Transverse colon (tissue), 4 donors: ENCODE measurements at regions not wholly inside any gene's neighbourhood (a gene's known extent, or its start where the extent isn't known, plus 50 kb on each side); places are given as distances from the start of the nearest gene placed in this dataset.
"Not testable (repeated sequence)": the region's sequence is repeated elsewhere in the genome, so short reads cannot be mapped to it uniquely, and the experiment has no call there.

Experiments
- DNase-seq: peaks from one replicate; pipeline ENCODE4 v3.0.0-alpha.2; 2019
- H3K27ac ChIP-seq, 4 donors: fragments of 200-600 bp; sonication (generic); 2 replicates each; pipeline ENCODE4 v1.5.1; 2016 to 2018; ENCODE audit warnings: inconsistent platforms in 4 of 4
- H3K27me3 ChIP-seq: fragments of 200-600 bp; sonication (generic); 2 replicates; pipeline ENCODE4 v1.5.1; 2017; ENCODE audit warnings: inconsistent platforms
- H3K36me3 ChIP-seq, 4 donors: fragments of 200-600 bp; sonication (generic); 2 replicates each; pipeline ENCODE4 v1.5.1; 2017 to 2019; ENCODE audit warnings: inconsistent platforms in 4 of 4
- H3K4me1 ChIP-seq, 4 donors: fragments of 200-600 bp; sonication (generic); 2 replicates each; pipeline ENCODE4 v1.5.1; 2017 to 2020; ENCODE audit warnings: inconsistent platforms in 4 of 4
- H3K4me3 ChIP-seq, 4 donors: fragments of 200-600 bp; sonication (generic); 1 replicate in 1 of 4; 2 replicates in 3 of 4; pipeline versions ENCODE4 v1.5.1 to v1.6.1; 2017 to 2019; ENCODE audit warnings: inconsistent platforms in 4 of 4
- H3K9me3 ChIP-seq, 2 donors: fragments of 200-600 bp; sonication (generic); 2 replicates each; pipeline ENCODE4 v1.5.1; 2017 to 2019; ENCODE audit warnings: inconsistent platforms in 2 of 2
- EP300 ChIP-seq: sonication (generic); formaldehyde crosslinking; IDR thresholded peaks from one replicate; pipeline ENCODE4 v1.6.1; 2017; ENCODE audit warnings: antibody characterized with exemption, low read depth
- POLR2A ChIP-seq: fragments of 450-650 bp; IDR thresholded peaks from one replicate; pipeline ENCODE4 v1.6.1; 2016; ENCODE audit warnings: antibody characterized with exemption, mild to moderate bottlenecking, moderate library complexity
- POLR2AphosphoS5 ChIP-seq, 3 donors: sonication (generic); formaldehyde crosslinking; IDR thresholded peaks; one replicate each; pipeline ENCODE4 v1.6.1; 2016; ENCODE audit warnings: antibody characterized with exemption in 3 of 3
- WGBS, 2 donors: methylation state at CpG; one replicate each; pipeline ENCODE4 v1.1.5; 2018; ENCODE audit warnings: low coverage in 1 of 2; 5-methylcytosine and 5-hydroxymethylcytosine counted together
- in situ Hi-C, 4 donors: fragments of 200-750 bp; cut with MboI; loops; one replicate each; pipeline versions ENCODE4 v1.15.0 to v1.15.1; 2017; ENCODE audit warnings: low sequenced_read_pairs in 3 of 4, low pct_ligation_motif_present in 1 of 4, low pct_unique_long_range_greater_than_20kb in 1 of 4
- intact Hi-C: fragments of 100-400 bp; cut with DNase I; formaldehyde crosslinking; loops from one replicate; pipeline ENCODE4 v1.15.1; 2023; ENCODE audit warnings: low total_unique reads
- TF ChIP-seq, protein P1 (sequence below), 5 experiments: fragments of 200-600 bp in 3 of 5; fragments of 450-650 bp in 2 of 5; sonication (generic) in 3 of 5; IDR thresholded peaks; 1 replicate in 2 of 5; 2 replicates in 3 of 5; pipeline ENCODE4 v1.5.1; 2016 to 2017; ENCODE audit warnings: antibody characterized with exemption in 5 of 5, inconsistent platforms in 3 of 5, mild to moderate bottlenecking in 2 of 5, moderate library complexity in 1 of 5

GRCh38 chr7:69115788-69116187, 482.5 kb upstream of the AUTS2 start:
- Histone ChIP-seq H3K36me3 (no peaks in the 10 kb centered on the region), H3K4me3 (no peak overlapping the region), H3K4me1 (no peaks in the 10 kb centered on the region), H3K9me3 (no peaks in the 10 kb centered on the region), H3K27ac (no peak overlapping the region), H3K27me3 (no peaks in the 10 kb centered on the region)
- DNase-seq: no peak
- 54 to 57% methylated on average over 3 of the region's 3 CpGs for WGBS, 2 donors
- no peak for TF ChIP-seq POLR2A
- no peak for TF ChIP-seq POLR2AphosphoS5 (IDR thresholded peaks at IDR 0.05)
- no peak for TF ChIP-seq EP300
- TF ChIP-seq, protein P1, sequence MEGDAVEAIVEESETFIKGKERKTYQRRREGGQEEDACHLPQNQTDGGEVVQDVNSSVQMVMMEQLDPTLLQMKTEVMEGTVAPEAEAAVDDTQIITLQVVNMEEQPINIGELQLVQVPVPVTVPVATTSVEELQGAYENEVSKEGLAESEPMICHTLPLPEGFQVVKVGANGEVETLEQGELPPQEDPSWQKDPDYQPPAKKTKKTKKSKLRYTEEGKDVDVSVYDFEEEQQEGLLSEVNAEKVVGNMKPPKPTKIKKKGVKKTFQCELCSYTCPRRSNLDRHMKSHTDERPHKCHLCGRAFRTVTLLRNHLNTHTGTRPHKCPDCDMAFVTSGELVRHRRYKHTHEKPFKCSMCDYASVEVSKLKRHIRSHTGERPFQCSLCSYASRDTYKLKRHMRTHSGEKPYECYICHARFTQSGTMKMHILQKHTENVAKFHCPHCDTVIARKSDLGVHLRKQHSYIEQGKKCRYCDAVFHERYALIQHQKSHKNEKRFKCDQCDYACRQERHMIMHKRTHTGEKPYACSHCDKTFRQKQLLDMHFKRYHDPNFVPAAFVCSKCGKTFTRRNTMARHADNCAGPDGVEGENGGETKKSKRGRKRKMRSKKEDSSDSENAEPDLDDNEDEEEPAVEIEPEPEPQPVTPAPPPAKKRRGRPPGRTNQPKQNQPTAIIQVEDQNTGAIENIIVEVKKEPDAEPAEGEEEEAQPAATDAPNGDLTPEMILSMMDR (IDR thresholded peaks at IDR 0.05): no peak
- intact Hi-C loops (loop anchor here (5.0 kb wide), 1 partner anchor 917 kb away; no protein-coding TSS in a partner anchor), in situ Hi-C loops (no loop called here)

- H3K36me3 ChIP-seq, H3K27ac ChIP-seq, DNase-seq, H3K4me3 ChIP-seq, H3K27me3 ChIP-seq, H3K4me1 ChIP-seq, H3K9me3 ChIP-seq, in situ Hi-C loops: not testable (repeated sequence)
- intact Hi-C loops: loop anchor here (5.0 kb wide), 1 partner anchor 916 kb away; no protein-coding TSS in a partner anchor
- WGBS, 2 donors: 85 to 90% methylated on average over 3 to 4 of the region's 4 CpGs
Observed at GRCh38 chr7:69116196-69116595, 482.1 kb upstream of the AUTS2 start.

DNA sequence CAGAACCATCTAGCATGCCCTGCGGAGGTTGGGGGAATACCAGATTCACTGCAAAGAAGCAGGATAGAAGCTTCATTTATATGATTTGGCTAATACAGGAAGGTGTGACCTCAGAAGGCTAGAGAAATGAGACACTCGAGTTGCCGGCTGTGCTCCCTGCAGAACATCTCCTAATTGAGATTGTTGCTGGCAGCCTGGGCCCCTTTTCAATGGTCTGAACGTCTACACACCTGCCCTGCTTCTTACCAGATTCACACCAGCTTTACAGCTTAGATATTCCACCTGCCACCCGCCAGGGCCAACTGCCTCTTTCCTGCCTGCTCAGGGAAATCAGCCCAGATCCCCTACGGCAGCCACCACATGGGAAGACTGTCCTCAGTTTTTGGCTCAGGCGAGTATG, 475.3 kb upstream of the AUTS2 start:
- no peak for DNase-seq
- WGBS, 2 donors: 61 to 80% methylated on average over 2 to 7 of the region's 7 CpGs
- H3K4me3 ChIP-seq: no peak overlapping the region
- no peaks in the 10 kb centered on the region for H3K4me1 ChIP-seq
- in situ Hi-C loops: no loop called here
- intact Hi-C loops: no loop called here
- TF ChIP-seq, protein P1 (IDR thresholded peaks at IDR 0.05): no peak
- TF ChIP-seq POLR2A (no peak), EP300 (no peak), POLR2AphosphoS5 (IDR thresholded peaks at IDR 0.05) (no peak)
- no peak overlapping the region for H3K27ac ChIP-seq
- no peaks in the 10 kb centered on the region for H3K36me3 ChIP-seq
- no peaks in the 10 kb centered on the region for H3K9me3 ChIP-seq
- no peaks in the 10 kb centered on the region for H3K27me3 ChIP-seq

DNA sequence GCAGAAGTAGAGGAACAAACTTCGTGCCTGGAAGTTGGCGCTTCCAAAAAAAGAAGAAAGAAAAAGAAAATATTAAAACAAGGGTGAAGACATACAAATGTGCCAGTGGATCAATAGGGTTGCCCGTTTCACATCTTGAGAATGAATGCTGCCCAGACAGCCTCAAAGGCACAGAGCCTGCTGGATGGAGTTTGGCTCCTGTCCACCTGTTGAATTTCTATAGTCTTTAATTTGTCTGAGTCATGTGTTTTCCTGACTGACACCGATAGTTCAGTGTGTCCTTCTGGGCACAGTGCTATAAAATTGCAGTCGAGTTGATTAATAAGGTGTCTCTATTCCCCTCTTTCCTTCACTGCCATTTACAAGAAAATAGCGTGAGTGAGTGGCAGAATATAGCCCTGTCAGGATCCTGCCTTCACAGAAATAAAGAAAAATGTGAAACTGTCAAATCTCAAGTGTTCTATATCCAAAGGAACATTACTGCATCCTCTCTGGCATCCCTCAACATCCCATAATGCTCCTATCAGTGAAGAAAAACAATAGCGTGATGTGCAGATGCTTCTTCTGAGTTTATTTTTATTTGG, 471.3 kb upstream of the AUTS2 start:
- no peak for TF ChIP-seq POLR2A
- no peak for TF ChIP-seq POLR2AphosphoS5 (IDR thresholded peaks at IDR 0.05)
- TF ChIP-seq, protein P1 (IDR thresholded peaks at IDR 0.05): no peak
- no peak for TF ChIP-seq EP300
- 76 to 78% methylated on average over 4 to 7 of the region's 7 CpGs for WGBS, 2 donors
- intact Hi-C loops (no loop called here), in situ Hi-C loops (no loop called here)
- Histone ChIP-seq H3K4me1 (no peaks in the 10 kb centered on the region), H3K9me3 (no peaks in the 10 kb centered on the region), H3K36me3 (no peaks in the 10 kb centered on the region), H3K4me3 (no peak overlapping the region), H3K27ac (no peak overlapping the region), H3K27me3 (no peaks in the 10 kb centered on the region)
- no peak for DNase-seq

- Histone ChIP-seq H3K27me3 (no peaks in the 10 kb centered on the region), H3K36me3 (no peaks in the 10 kb centered on the region), H3K27ac (no peak overlapping the region), H3K4me3 (no peak overlapping the region), H3K4me1 (no peaks in the 10 kb centered on the region), H3K9me3 (no peaks in the 10 kb centered on the region)
- WGBS, 2 donors: 60 to 78% methylated on average over 3 to 4 of the region's 4 CpGs
- intact Hi-C loops (no loop called here), in situ Hi-C loops (no loop called here)
- TF ChIP-seq POLR2A (no peak), POLR2AphosphoS5 (IDR thresholded peaks at IDR 0.05) (no peak), EP300 (no peak)
- TF ChIP-seq, protein P1 (IDR thresholded peaks at IDR 0.05): no peak
- DNase-seq: no peak
Observed at GRCh38 chr7:69129524-69129923, 468.8 kb upstream of the AUTS2 start.
